Liver (tissue), 3 donors: ENCODE measurements at regions not wholly inside any gene's neighbourhood (a gene's known extent, or its start where the extent isn't known, plus 50 kb on each side); places are given as distances from the start of the nearest gene placed in this dataset.

ENCODE experiments used
- FOXA1 ChIP-seq: IDR thresholded peaks from 2 replicates; pipeline ENCODE4 v1.6.1; 2016; ENCODE audit warnings: antibody characterized with exemption
- SP1 ChIP-seq: IDR thresholded peaks from 2 replicates; pipeline ENCODE4 v1.6.1; 2018; ENCODE audit warnings: antibody characterized with exemption, mild to moderate bottlenecking
- TF ChIP-seq, protein P1 (sequence below): fragments of 150-350 bp; IDR thresholded peaks from 2 replicates; pipeline ENCODE4 v1.5.1; 2017; ENCODE audit warnings: improper control_type of control experiment, low read depth, low read length; ENCODE audit not compliant: missing input control
- donor health status: healthy.
- donor health status: healthy.

DNA sequence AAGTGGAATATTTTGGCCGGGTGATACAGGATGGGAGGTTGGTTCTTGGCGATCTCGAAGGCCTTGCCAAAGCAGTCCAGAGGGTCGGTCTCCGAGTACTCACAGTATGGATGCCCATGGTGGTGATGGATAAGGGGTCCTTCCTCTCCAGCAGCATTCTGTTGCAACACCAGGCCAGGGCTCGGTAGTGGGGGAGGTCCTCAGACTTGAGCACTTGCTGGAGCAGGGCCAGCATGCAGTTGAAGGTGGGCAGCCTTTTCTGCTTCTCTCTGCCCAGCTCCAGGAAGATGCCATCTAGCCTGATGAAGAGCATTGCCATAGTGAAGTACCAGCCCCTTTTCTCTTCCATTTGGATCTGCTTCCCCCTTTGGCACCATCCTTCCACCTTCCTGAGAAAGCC is 99.4 kb upstream of the MCHR2 start:
- TF ChIP-seq, protein P1, sequence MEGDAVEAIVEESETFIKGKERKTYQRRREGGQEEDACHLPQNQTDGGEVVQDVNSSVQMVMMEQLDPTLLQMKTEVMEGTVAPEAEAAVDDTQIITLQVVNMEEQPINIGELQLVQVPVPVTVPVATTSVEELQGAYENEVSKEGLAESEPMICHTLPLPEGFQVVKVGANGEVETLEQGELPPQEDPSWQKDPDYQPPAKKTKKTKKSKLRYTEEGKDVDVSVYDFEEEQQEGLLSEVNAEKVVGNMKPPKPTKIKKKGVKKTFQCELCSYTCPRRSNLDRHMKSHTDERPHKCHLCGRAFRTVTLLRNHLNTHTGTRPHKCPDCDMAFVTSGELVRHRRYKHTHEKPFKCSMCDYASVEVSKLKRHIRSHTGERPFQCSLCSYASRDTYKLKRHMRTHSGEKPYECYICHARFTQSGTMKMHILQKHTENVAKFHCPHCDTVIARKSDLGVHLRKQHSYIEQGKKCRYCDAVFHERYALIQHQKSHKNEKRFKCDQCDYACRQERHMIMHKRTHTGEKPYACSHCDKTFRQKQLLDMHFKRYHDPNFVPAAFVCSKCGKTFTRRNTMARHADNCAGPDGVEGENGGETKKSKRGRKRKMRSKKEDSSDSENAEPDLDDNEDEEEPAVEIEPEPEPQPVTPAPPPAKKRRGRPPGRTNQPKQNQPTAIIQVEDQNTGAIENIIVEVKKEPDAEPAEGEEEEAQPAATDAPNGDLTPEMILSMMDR = no peak
- TF ChIP-seq SP1 (no peak), FOXA1 (no peak)
